NCI-H2171 treated with DMSO at 0.1 percent for 48 hours (cell line): ENCODE measurements at regions not wholly inside any gene's neighbourhood (a gene's known extent, or its start where the extent isn't known, plus 50 kb on each side); places are given as distances from the start of the nearest gene placed in this dataset.
"Not testable (repeated sequence)": the region's sequence is repeated elsewhere in the genome, so short reads cannot be mapped to it uniquely, and the experiment has no call there.

ENCODE experiments used
- DNase-seq: peaks from one replicate; lab custom pipeline; 2025; lab: John Stamatoyannopoulos, UW

DNA sequence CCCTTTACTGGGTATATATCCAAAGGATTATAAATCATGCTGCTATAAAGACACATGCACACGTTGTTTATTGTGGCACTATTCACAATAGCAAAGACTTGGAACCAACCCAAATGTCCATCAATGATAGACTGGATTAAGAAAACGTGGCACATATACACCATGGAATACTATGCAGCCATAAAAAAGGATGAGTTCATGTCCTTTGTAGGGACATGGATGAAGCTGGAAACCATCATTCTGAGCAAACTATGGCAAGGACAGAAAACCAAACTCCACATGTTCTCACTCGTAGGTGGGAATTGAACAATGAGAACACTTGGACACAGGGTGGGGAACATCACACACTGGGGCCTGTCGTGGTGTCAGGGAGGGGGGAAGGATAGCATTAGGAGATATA lies 59.2 kb downstream of the CXorf49B start:
- not testable (repeated sequence) for DNase-seq

DNA sequence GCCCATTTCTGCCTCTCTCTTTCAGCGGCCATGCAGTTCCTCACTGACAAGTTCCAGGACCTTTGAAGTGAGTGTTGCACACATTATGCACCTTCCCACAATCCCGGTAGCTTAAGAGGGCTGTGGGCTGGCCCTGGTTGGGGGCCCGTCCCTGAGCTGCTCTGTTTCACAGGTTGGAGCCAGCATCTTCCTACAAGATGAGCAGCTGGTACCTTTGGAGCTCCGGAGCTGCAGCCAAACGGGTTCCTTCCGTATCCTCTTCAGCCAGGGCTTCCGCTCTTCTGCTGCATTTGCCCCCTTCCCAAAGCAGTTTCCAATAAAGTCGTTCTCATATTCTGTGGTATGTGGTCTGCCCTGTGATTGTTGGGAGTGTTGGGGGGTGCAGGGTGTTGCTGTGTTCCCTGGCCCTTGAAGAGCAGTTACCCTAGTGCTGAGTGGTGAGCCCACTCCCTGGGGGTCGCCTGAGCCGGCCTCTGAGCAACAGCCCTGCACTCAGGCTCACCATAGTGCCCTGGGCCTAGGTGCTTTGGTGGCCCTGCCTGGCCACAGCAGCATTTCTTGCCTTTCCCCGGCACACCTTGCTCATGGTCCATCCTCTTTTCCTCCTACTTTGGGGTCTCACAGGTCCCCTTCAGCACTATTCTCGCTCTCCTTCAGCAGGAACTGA lies 60.4 kb downstream of the CXorf49B start:
- no peak for DNase-seq

DNA sequence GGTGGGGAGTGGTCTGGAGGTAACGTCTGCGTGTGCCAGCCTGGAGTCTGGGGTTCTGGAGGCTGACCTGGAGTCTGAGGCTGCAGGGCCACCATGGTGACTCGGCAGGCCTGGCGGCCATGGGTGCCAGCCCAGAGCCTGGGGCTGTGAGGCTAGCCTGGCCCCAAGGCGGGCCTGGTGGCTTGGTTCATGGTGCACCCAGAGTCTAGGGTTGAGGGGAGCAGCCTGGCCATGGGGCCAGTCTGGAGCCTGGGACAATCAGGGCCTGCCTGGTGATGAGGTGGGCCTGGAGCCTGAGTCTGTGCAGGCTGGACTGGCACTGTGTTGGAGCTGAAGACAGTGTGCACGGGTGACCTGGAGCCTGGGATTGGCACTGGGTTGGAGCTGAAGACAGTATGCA lies 64.9 kb downstream of the CXorf49B start:
- DNase-seq = no peak

DNA sequence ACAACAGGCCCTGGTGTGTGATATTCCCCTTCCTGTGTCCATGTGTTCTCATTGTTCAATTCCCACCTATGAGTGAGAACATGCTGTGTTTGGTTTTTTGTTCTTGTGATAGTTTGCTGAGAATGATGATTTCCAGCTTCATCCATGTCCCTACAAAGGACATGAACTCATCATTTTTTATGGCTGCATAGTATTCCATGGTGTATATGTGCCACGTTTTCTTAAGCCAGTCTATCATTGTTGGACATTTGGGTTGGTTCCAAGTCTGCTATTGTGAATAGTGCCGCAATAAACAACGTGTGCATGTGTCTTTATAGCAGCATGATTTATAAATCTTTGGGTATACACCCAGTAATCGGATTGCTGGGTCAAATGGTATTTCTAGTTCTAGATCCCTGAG lies 72.6 kb upstream of the NHSL2 start:
- DNase-seq = not testable (repeated sequence)

DNA sequence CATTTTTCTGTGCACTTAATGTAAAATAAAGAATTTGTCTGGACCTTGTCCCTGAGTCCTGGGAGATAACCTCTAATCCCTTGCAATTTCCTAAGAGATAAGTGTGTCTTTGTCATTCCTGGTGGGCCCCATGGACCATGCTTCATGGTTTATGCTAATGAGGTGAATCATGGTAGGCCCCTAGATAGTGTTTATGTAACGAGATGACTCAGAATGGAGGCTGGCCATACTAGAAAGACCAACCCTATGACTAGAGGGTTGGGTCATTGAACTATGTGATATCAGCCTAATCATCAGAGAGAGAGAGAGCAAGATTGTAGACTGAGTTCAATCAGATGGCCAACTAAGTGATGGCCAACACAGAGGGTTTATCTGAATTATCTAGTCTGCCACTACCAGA lies 64.2 kb upstream of the NHSL2 start:
- no peak for DNase-seq

DNA sequence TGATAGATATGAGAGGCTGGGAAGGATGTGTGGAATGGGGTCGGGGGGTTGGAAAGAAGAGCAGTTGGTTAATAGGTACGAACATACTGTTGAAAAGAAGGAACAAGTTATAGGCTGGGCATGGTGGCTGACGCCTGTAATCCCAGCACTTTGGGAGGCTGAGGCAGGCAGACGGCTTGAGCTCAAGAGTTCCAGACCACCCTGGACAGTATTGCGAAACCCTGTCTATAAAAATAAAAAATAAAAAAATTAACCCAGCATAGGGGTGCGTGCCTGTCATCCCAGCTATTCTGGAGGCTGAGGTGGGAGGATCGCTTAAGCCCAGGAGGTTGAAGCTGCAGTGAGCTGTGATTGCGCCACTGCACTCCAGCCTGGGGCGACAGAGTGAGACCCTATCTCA lies 58.5 kb upstream of the NHSL2 start:
- no peak for DNase-seq

DNA sequence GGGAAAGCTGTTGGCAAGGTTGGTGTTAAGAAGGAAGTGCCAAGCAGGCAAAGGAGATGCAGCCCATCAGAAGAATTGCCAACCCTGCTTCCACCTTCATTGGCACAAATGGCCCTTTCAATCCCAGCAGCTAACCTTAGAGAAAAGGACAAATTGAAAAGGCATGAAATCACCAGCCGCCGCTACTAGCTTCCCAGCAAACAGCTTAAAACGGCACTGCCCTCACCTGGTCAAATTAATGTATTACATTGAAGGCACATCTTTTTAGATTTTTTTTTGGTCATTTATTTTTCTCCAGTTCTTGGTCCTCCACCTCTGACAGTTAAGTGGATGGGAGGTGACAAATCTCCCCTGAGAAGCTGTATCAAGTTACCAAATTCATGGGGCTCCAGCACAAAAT lies 51.0 kb upstream of the NHSL2 start:
- DNase-seq = peak; percentile 34
